Thoracic aorta (tissue), 2 donors: ENCODE measurements at regions not wholly inside any gene's neighbourhood (a gene's known extent, or its start where the extent isn't known, plus 50 kb on each side); places are given as distances from the start of the nearest gene placed in this dataset.
"Not testable (repeated sequence)": the region's sequence is repeated elsewhere in the genome, so short reads cannot be mapped to it uniquely, and the experiment has no call there.

ENCODE experiments used
- ATAC-seq: fragments of 150-250 bp; one replicate; pipeline ENCODE4 v1.8.0; 2017; ENCODE audit warnings: low read depth; ENCODE audit not compliant: insufficient number of reproducible peaks, low FRiP score
- DNase-seq: peaks from one replicate; pipeline ENCODE4 v3.0.0-alpha.2; 2020; ENCODE audit warnings: low spot score
- H3K27ac ChIP-seq, 2 donors: fragments of 200-600 bp; sonication (generic); 1 replicate in 1 of 2; 2 replicates in 1 of 2; pipeline ENCODE4 v1.5.1; 2016; ENCODE audit warnings: mild to moderate bottlenecking in 2 of 2, moderate library complexity in 2 of 2
- H3K27me3 ChIP-seq: fragments of 200-600 bp; sonication (generic); replicated peaks from 2 replicates; pipeline ENCODE4 v1.6.0; 2016; ENCODE audit warnings: mild to moderate bottlenecking; ENCODE audit not compliant: insufficient read depth
- H3K36me3 ChIP-seq: fragments of 200-600 bp; sonication (generic); one replicate; pipeline ENCODE4 v1.5.1; 2016
- H3K4me1 ChIP-seq, 2 donors: fragments of 200-600 bp; sonication (generic); 1 replicate in 1 of 2; 2 replicates in 1 of 2; pipeline versions ENCODE4 v1.5.1 to v1.6.0; 2016; ENCODE audit warnings: low read depth in 2 of 2, mild to moderate bottlenecking in 1 of 2; ENCODE audit not compliant: control insufficient read depth in 1 of 2
- H3K4me3 ChIP-seq: fragments of 200-600 bp; sonication (generic); 2 replicates; pipeline ENCODE4 v1.5.1; 2016; ENCODE audit warnings: mild to moderate bottlenecking
- H3K9me3 ChIP-seq: fragments of 200-600 bp; sonication (generic); 2 replicates; pipeline ENCODE4 v1.5.1; 2016
- CTCF ChIP-seq: fragments of 200-600 bp; sonication (generic); IDR thresholded peaks from one replicate; pipeline ENCODE4 v1.5.1; 2019; ENCODE audit warnings: antibody characterized with exemption

GRCh38 chr10:28400681-28401080 is 97.8 kb upstream of the MPP7 start:
- no peak for DNase-seq
- Histone ChIP-seq H3K4me1 (peaks cover 0 to 3% of the 10 kb centered on the region in 2 donors), H3K9me3 (no peaks in the 10 kb centered on the region), H3K36me3 (no peaks in the 10 kb centered on the region), H3K27ac (no peak overlapping the region), H3K27me3 (no peaks in the 10 kb centered on the region), H3K4me3 (no peak overlapping the region)
- TF ChIP-seq CTCF: no peak
- no peak for ATAC-seq

DNA sequence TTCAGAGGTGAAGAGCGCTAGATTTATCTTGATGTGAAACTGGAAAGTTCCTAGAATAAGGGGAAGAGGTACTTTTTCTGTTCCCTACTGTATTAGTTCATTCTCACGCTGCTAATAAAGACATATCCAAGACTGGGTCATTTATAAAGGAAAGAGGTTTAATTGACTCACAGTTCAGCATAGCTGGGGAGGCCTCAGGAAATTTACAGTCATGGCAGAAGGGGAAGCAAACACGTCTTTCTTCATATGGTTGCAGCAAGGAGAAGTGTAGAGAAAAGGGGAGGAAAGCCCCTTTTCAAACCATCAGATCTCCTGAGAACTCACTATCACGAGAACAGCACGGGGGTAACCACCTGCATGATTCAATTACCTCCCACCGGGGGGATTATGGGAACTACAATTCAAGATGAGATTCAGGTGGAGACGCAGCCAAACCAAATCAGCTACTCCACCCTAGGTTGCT is 99.8 kb upstream of the MPP7 start:
- not testable (repeated sequence) for H3K9me3 ChIP-seq, H3K27ac ChIP-seq, H3K27me3 ChIP-seq, H3K4me1 ChIP-seq, ATAC-seq, H3K4me3 ChIP-seq, H3K36me3 ChIP-seq, DNase-seq

GRCh38 chr10:28403090-28403489 is 100.2 kb upstream of the MPP7 start:
- no peak for TF ChIP-seq CTCF
- Histone ChIP-seq H3K4me3 (no peak overlapping the region), H3K9me3 (no peaks in the 10 kb centered on the region), H3K27me3 (no peaks in the 10 kb centered on the region), H3K36me3 (no peaks in the 10 kb centered on the region), H3K4me1 (peaks cover 0 to 3% of the 10 kb centered on the region in 2 donors), H3K27ac (no peak overlapping the region)
- ATAC-seq: no peak
- DNase-seq: no peak

- DNase-seq (no peak), ATAC-seq (no peak)
- H3K4me3 ChIP-seq: no peak overlapping the region
- H3K27me3 ChIP-seq: no peaks in the 10 kb centered on the region
- no peak overlapping the region for H3K27ac ChIP-seq
- H3K36me3 ChIP-seq: no peaks in the 10 kb centered on the region
- no peaks in the 10 kb centered on the region for H3K9me3 ChIP-seq
- TF ChIP-seq CTCF: no peak
- H3K4me1 ChIP-seq: no peaks in the 10 kb centered on the region
Observed at GRCh38 chr10:28408237-28408777, 105.4 kb upstream of the MPP7 start.

DNA sequence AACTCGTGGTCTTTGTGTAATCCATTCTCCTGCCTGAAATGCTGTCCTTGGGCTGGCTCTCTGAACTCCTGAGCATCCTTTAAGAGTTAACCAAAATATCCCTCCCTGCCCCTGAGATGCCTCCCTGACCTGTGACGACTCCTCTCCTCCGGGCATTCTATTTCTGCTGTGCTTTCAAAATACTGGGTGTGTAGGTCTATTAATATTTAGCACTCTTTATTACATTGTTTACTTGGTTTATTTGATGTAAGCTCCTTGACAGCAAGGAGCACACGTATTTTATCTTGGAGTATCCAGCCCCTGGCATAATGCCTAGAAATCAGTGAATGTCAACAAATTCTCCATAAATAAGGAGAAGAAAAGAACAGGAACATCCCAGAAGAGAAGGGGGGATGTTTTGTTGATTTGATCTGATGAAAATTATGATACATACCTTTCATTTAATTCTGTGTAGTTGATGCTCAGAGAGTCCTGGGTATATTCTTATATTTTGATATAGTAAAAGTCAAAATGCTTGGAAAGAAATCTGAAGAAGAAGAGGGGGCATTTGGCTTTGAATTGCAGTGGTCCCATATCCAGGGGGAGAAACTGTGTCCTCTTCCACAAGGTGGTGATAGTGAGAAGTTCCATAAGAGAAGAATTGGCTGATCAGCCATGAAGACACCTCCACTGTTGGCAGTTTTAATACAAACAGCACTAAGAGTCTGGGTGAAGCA is 107.7 kb upstream of the MPP7 start:
- Histone ChIP-seq H3K36me3 (no peaks in the 10 kb centered on the region), H3K9me3 (peaks cover 2% of the 10 kb centered on the region), H3K4me3 (no peak overlapping the region), H3K4me1 (no peaks in the 10 kb centered on the region), H3K27ac (no peak overlapping the region), H3K27me3 (no peaks in the 10 kb centered on the region)
- no peak for TF ChIP-seq CTCF
- ATAC-seq (no peak), DNase-seq (no peak)

GRCh38 chr10:28411136-28411460 is 108.2 kb upstream of the MPP7 start:
- no peak overlapping the region for H3K27ac ChIP-seq
- no peak overlapping the region for H3K4me3 ChIP-seq
- no peaks in the 10 kb centered on the region for H3K27me3 ChIP-seq
- peaks cover 2% of the 10 kb centered on the region for H3K9me3 ChIP-seq
- no peak for ATAC-seq
- no peaks in the 10 kb centered on the region for H3K36me3 ChIP-seq
- TF ChIP-seq CTCF: no peak
- no peaks in the 10 kb centered on the region for H3K4me1 ChIP-seq
- no peak for DNase-seq
